HS-27A (cell line): ENCODE measurements at regions not wholly inside any gene's neighbourhood (a gene's known extent, or its start where the extent isn't known, plus 50 kb on each side); places are given as distances from the start of the nearest gene placed in this dataset.
"Not testable (repeated sequence)": the region's sequence is repeated elsewhere in the genome, so short reads cannot be mapped to it uniquely, and the experiment has no call there.

Experiments
- DNase-seq: peaks from one replicate; pipeline ENCODE4 v3.0.0-alpha.2; 2012; ENCODE audit warnings: low read depth, missing footprints

GRCh38 chr21:27371975-27372331, 405.1 kb upstream of the ADAMTS5 start:
- DNase-seq, result no peak

DNA sequence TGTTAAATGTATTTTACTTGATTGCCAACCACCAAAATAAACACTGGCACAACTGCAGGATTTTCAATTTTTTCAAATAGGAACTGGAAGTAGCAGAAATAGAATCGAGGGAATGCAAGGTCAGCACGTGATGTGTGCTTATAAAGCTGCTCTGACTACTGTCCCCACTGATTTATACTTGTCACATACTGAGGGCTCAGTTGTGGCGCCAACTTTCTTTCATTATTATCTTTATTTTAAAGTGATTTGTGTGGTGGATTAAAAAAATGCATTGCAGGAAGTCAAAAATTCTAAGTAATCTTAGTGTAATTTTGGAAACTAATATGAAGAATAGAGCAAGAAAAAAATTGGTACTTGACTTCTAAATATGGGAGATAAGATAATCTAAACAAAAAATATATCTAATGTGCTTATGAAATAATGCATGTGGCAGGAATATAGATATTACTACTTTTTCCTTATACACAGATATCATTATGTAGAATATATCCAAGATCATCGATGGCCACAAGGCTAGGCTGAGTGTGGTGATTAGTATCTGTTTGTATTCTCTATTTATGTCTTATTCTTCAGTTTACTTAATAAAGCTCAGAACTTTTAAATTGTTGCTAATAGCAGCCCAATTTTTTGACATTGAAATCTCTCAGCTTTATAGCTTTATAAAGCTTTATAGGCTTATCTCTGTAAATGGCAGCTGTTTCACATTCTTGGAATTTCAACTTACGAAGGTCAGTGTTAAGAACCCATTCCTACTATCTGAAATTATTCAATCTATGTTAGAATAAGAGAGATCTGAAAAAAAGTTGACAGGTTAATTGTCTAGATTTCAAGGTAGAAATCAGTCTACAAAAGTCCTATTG, 404.5 kb upstream of the ADAMTS5 start:
- peak; percentile 72 for DNase-seq

DNA sequence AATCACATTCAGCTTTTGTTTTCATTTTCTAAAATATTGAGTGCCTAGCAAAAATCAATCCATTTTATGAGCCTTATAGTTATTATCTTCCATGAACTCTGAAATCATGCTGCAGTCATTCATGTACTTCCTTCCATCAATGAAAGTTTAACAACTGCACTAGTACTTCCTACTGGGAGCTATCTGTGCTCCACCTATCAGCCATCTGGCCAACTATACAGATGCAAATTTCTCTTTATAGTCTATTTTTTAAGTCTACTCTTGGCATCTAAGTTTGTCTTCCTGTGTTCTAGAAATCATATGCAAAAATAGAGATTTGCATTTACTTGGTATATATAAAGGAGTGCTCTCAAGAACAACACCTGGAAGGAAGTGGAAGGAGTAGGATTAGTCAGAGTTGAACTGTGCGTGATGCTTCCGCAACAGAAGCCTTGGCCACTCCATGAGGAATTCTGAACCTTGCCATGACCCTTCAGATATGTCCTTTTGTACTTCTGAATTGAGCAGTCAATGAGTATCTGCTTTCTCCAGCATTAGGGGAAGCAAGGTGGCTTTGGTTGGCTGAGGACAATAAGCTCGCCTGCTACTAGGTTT, 403.2 kb upstream of the ADAMTS5 start:
- DNase-seq, result no peak

DNA sequence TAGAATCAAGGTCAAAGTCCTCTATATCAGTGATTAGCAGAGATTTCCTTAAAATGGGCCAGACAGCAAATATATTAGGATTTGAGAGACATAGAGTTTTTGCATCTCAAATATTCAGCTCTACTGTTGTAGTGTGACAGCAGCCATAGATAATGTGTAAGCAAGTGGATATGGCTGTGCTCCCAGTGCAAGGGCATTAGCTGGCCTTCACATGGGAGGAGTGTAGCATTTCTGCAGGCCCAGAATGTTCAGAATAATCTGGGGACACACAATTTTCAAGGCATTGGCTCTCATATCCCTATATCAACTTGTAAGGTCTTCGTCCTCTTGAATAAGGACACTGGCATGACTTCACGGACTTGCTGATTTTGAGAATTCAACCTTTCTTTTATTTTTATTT, 402.3 kb upstream of the ADAMTS5 start:
- no peak for DNase-seq

GRCh38 chr21:27366646-27367235, 399.9 kb upstream of the ADAMTS5 start:
- DNase-seq, result no peak

DNA sequence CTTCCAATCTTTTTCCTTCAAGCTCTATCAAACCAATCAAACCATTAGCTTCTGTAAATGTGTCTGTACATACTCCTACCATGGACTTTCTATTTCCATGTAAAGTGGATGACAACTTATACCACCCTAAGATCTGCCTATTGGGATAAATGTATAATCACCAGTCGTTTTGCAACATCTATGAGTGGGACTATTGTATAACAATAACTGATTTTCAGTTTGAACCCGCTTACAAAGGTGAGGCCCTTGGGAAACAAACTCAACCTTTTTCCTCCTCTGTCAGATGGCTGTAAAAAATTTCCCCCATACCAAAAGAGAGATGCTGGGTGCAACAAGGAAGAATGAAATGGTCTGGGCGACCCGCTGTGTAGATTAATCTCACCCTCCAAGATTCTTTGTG, 399.1 kb upstream of the ADAMTS5 start:
- no peak for DNase-seq

DNA sequence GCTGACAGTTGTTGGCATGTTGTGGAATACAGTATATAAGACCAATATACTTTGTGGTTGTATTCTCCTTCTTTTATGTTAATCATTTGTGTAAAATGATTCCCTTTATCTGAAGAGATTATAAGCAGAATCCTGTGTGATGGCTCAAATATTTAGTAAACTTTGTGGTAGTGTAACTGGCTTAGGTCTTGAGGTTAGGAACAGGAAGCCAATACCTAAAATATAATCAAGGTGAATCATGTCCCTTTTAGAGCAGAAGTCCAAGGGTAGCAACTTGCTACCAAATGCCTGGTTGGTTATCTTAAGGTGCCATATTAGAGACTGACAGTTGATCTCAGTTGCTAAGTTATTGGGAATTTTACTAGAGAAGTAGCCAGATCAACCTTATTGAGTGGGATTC, 398.5 kb upstream of the ADAMTS5 start:
- DNase-seq, result peak; percentile 67

DNA sequence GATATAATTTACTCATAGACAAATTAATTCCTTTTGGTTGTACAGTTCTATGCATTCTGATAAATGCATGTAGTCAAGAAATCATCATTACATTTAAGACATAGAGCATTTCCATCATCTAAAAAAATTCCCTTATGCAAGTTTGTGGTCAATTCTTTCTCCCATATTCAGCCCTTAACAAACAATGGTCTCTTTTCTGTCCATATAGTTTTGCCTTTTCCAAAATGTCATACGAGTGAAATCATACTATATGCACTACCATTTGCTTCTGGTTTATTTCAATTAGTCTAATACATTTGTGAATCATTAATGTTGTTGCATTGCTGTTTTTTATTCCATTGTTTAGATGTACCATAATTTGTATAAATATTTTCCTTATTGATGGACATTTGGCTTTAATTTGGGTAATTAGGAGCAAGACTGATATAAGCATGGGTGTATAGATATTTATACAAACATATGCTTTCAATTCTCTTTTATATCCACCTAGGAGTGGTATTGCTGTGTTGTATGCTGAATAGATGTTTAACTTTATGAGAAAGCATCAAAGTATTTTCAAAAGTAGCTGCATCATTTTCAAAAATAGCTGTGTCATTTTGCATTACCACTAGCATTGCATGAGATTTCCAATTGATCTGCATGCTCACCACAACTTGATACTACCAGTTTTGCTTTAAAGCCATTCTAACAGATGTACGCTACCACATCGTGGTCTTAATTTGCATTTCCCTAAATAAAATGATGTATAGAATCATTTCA, 397.0 kb upstream of the ADAMTS5 start:
- no peak for DNase-seq

DNA sequence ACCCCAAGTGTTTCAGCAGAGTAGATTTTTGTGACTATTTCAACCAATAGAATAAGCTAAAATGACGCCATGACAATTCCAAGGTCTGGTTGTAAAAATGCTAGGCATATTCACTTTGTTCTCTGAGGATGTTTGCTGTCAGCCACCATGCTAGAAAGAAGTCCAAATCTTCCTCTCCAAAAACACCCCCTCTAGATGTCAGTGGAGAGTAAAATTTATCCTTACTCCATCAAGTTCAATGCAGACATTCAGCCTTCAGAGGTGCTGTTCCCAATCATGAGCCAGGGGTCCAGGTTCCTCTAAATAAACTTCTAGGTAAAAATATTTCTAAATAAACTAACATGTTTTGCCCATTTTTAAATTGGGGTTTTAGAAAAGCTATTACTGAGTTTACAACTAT, 395.4 kb upstream of the ADAMTS5 start:
- DNase-seq, result no peak

- DNase-seq, result no peak
Observed at GRCh38 chr21:27359141-27359540, 392.3 kb upstream of the ADAMTS5 start.

GRCh38 chr21:27352885-27353284, 386.0 kb upstream of the ADAMTS5 start:
- no peak for DNase-seq

- peak; percentile 63 for DNase-seq
Observed at GRCh38 chr21:27346041-27346448, 379.2 kb upstream of the ADAMTS5 start.

GRCh38 chr21:27339902-27340301, 373.0 kb upstream of the ADAMTS5 start:
- no peak for DNase-seq

DNA sequence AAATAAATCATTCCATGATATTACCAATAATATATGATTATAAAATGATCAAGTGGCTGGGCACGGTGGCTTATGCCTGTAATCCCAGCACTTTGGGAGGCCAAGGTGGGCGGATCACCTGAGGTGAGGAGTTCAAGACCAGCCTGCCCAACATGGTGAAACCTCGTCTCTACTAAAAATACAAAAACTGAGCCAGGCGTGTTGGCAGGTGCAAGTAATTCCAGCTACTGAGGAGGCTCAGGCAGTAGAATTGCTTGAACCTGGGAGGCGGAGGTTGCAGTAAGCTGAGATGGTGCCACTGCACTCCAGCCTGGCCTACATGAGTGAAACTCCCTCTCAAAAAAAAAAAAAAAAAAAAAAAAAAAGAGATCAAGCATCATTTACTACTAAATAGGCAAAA, 371.1 kb upstream of the ADAMTS5 start:
- not testable (repeated sequence) for DNase-seq

DNA sequence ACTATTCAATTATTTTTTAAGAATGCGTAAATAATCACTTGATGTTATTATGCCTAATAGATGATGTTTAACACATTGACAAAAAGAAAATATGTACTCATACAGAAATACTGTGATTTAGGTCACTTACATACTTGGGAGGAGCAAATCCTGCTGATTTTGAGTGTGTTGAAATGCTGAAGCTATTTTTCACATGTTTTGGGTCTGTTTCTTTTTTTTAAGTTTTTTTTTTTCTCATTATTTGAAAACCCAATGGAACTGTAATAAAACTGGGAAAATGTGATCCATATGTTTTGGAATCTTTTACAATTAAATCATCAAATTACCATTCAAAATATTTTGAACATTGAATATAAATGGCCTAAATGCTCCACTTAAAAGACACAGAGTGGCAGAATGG, 366.2 kb upstream of the ADAMTS5 start:
- no peak for DNase-seq

DNA sequence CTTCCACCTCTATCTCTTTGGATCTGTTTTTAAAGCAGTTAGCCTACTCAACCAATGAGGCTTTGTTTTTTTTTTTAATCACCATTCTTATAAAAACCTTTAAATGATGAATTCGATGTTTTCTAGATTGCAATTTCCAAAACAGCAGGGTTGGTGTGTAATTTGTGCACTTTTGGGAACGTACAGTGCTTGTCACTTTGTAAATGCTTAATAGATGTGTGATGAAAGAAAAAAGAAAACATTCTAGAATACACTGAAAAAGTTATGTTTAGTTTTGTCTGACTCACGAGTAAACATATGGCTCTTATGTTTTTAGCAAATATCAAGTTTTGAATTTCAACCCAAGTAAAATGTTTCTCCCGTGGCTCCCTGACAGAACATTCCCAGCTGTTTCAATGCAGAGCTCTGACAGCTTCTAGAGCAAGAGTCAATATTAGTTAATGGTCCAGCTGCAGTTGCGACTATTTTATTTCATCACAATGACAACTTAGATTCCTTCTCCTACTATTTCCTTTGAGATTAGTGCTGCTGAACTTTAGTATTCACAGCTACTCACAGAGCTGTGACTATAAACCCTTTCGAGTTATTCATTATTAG, 362.5 kb upstream of the ADAMTS5 start:
- no peak for DNase-seq

- no peak for DNase-seq
Observed at GRCh38 chr21:27326301-27326700, 359.4 kb upstream of the ADAMTS5 start.

DNA sequence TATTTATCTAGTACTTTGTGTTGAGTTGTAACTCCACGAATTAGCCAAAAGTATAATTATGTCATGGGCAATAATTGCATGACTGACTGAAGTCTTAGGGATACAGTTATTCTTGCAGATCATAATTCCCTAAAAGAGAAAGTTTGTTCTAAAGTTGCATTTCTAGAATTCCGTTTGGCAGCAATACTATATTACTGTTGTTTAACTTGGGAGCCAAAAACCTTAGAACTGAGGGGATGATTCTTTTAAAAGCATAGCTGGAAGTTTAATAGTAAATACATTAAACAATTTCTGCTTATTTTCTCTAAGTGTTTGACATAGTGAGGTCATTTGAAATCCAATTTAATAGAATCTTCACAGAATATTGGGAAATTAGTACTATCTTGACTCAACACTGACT, 356.4 kb upstream of the ADAMTS5 start:
- no peak for DNase-seq

- no peak for DNase-seq
Observed at GRCh38 chr21:27321791-27322190, 354.9 kb upstream of the ADAMTS5 start.

GRCh38 chr21:27320868-27321267, 354.0 kb upstream of the ADAMTS5 start:
- no peak for DNase-seq

GRCh38 chr21:27317601-27318000, 350.7 kb upstream of the ADAMTS5 start:
- not testable (repeated sequence) for DNase-seq

GRCh38 chr21:27315373-27315772, 348.5 kb upstream of the ADAMTS5 start:
- no peak for DNase-seq
